Common myeloid progenitor, CD34-positive (primary cell): ENCODE measurements at regions not wholly inside any gene's neighbourhood (a gene's known extent, or its start where the extent isn't known, plus 50 kb on each side); places are given as distances from the start of the nearest gene placed in this dataset.

ENCODE experiments used
- CTCF ChIA-PET: fragments of 350-600 bp; sonication (Branson Sonifier 250); formaldehyde crosslinking; loops from one replicate; lab custom pipeline; 2021; ENCODE audit warnings: antibody characterized with exemption; lab: Charles Lee
- POLR2A ChIA-PET: fragments of 350-600 bp; sonication (Branson Sonifier 250); formaldehyde crosslinking; loops from one replicate; lab custom pipeline; 2021; ENCODE audit warnings: antibody characterized with exemption; lab: Charles Lee
- DNase-seq, 3 donors: peaks; one replicate each; pipeline versions ENCODE4 v3.0.0 to v3.0.0-alpha.2; 2013
- H3K27ac ChIP-seq, 2 experiments: 1 replicate in 1 of 2; 2 replicates in 1 of 2; pipeline ENCODE4 v1.7.0; 2013; ENCODE audit warnings: inconsistent platforms in 2 of 2, low read length in 2 of 2, mild to moderate bottlenecking in 2 of 2, low read depth in 1 of 2, moderate library complexity in 1 of 2; ENCODE audit not compliant: severe bottlenecking in 2 of 2, insufficient read depth in 1 of 2, poor library complexity in 1 of 2
- H3K27me3 ChIP-seq, 5 experiments: replicated peaks in 2 of 5; 1 replicate in 3 of 5; 2 replicates in 2 of 5; pipeline versions ENCODE4 v1.6.1 to v1.7.0; 2013; ENCODE audit warnings: low read length in 4 of 5, mild to moderate bottlenecking in 2 of 5, moderate library complexity in 2 of 5, inconsistent platforms in 1 of 5; ENCODE audit not compliant: insufficient read depth in 5 of 5, control insufficient read depth in 4 of 5
- H3K36me3 ChIP-seq, 4 experiments: 1 replicate in 2 of 4; 2 replicates in 2 of 4; pipeline versions ENCODE4 v1.6.1 to v1.7.0; 2013; ENCODE audit warnings: low read length in 3 of 4, control low read depth in 1 of 4, mild to moderate bottlenecking in 1 of 4; ENCODE audit not compliant: control insufficient read depth in 4 of 4, insufficient read depth in 4 of 4
- H3K4me1 ChIP-seq, 4 experiments: 1 replicate in 3 of 4; 2 replicates in 1 of 4; pipeline versions ENCODE4 v1.6.1 to v1.7.1; 2013; ENCODE audit warnings: low read length in 3 of 4, mild to moderate bottlenecking in 3 of 4, control low read depth in 1 of 4, inconsistent platforms in 1 of 4, moderate library complexity in 1 of 4; ENCODE audit not compliant: control insufficient read depth in 4 of 4, insufficient read depth in 4 of 4; ENCODE audit errors: control extremely low read depth in 1 of 4
- H3K4me3 ChIP-seq, 7 experiments: 1 replicate in 4 of 7; 2 replicates in 3 of 7; pipeline versions ENCODE4 v1.5.1 to v1.7.0; 2013; ENCODE audit warnings: mild to moderate bottlenecking in 7 of 7, low read length in 6 of 7, moderate library complexity in 6 of 7, inconsistent platforms in 2 of 7, low read depth in 2 of 7, control low read depth in 1 of 7; ENCODE audit not compliant: insufficient read depth in 4 of 7, control insufficient read depth in 1 of 7; ENCODE audit errors: extremely low read depth in 1 of 7
- H3K9me3 ChIP-seq, 5 experiments: 1 replicate in 4 of 5; 2 replicates in 1 of 5; pipeline versions ENCODE4 v1.6.1 to v1.7.1; 2013; ENCODE audit warnings: low read length in 4 of 5, mild to moderate bottlenecking in 2 of 5, inconsistent platforms in 1 of 5, low read depth in 1 of 5, moderate library complexity in 1 of 5; ENCODE audit not compliant: control insufficient read depth in 4 of 5, insufficient read depth in 2 of 5; ENCODE audit errors: control extremely low read depth in 1 of 5
- WGBS: methylation state at CpG from one replicate; pipeline ENCODE4 v1.1.5; 2013; ENCODE audit not compliant: insufficient coverage; 5-methylcytosine and 5-hydroxymethylcytosine counted together

- Histone ChIP-seq H3K9me3 (no peaks in the 10 kb centered on the region), H3K27ac (no peak overlapping the region), H3K4me3 (no peak overlapping the region), H3K36me3 (no peaks in the 10 kb centered on the region), H3K27me3 (peaks cover 0 to 26% (median 0%) of the 10 kb centered on the region in 5 experiments), H3K4me1 (no peaks in the 10 kb centered on the region)
- 57% methylated on average over 3 of the region's 4 CpGs for WGBS
- DNase-seq: peak in 1 of 3 donors; percentile 13
- ChIA-PET POLR2A (no interaction called here), CTCF (no interaction called here)
These were observed 92.0 kb upstream of the ASIC2 start for GRCh38 chr17:33385133-33385532.

GRCh38 chr17:33385713-33386112, 92.6 kb upstream of the ASIC2 start:
- Histone ChIP-seq H3K4me1 (no peaks in the 10 kb centered on the region), H3K27ac (no peak overlapping the region), H3K27me3 (peaks cover 0 to 25% (median 0%) of the 10 kb centered on the region in 5 experiments), H3K36me3 (no peaks in the 10 kb centered on the region), H3K9me3 (no peaks in the 10 kb centered on the region), H3K4me3 (no peak overlapping the region)
- DNase-seq: no peak
- POLR2A ChIA-PET: no interaction called here
- CTCF ChIA-PET: interaction anchor here (1.0 kb wide), 1 partner anchor 8 kb away, joined by 3 read pairs; no protein-coding TSS in a partner anchor
- 89% methylated on average over 3 of the region's 3 CpGs for WGBS

- H3K4me3 ChIP-seq: no peak overlapping the region
- H3K27ac ChIP-seq: no peak overlapping the region
- DNase-seq: no peak
- ChIA-PET POLR2A (no interaction called here), CTCF (no interaction called here)
- no peaks in the 10 kb centered on the region for H3K4me1 ChIP-seq
- H3K9me3 ChIP-seq: no peaks in the 10 kb centered on the region
- H3K36me3 ChIP-seq: no peaks in the 10 kb centered on the region
- peaks cover 0 to 24% (median 0%) of the 10 kb centered on the region in 5 experiments for H3K27me3 ChIP-seq
- 98% methylated on average over 5 of the region's 7 CpGs for WGBS
These were observed 94.3 kb upstream of the ASIC2 start for GRCh38 chr17:33387406-33387805.

GRCh38 chr17:33389504-33390135, 96.5 kb upstream of the ASIC2 start:
- Histone ChIP-seq H3K36me3 (no peaks in the 10 kb centered on the region), H3K4me1 (no peaks in the 10 kb centered on the region), H3K27me3 (peaks cover 0 to 17% (median 0%) of the 10 kb centered on the region in 5 experiments), H3K4me3 (no peak overlapping the region), H3K9me3 (no peaks in the 10 kb centered on the region), H3K27ac (no peak overlapping the region)
- ChIA-PET POLR2A (no interaction called here), CTCF (no interaction called here)
- 95% methylated on average over 4 of the region's 4 CpGs for WGBS
- no peak for DNase-seq

GRCh38 chr17:33390479-33391176, 97.5 kb upstream of the ASIC2 start:
- WGBS: 57% methylated on average over 6 of the region's 6 CpGs
- no peaks in the 10 kb centered on the region for H3K36me3 ChIP-seq
- no peak overlapping the region for H3K27ac ChIP-seq
- CTCF ChIA-PET: no interaction called here
- no peaks in the 10 kb centered on the region for H3K4me1 ChIP-seq
- POLR2A ChIA-PET: no interaction called here
- peaks cover 0 to 16% (median 0%) of the 10 kb centered on the region in 5 experiments for H3K27me3 ChIP-seq
- no peak for DNase-seq
- no peak overlapping the region for H3K4me3 ChIP-seq
- no peaks in the 10 kb centered on the region for H3K9me3 ChIP-seq

- no CpG with 5 or more reads among the region's 3 CpGs for WGBS
- no peaks in the 10 kb centered on the region for H3K9me3 ChIP-seq
- no peak overlapping the region for H3K4me3 ChIP-seq
- ChIA-PET POLR2A (no interaction called here), CTCF (no interaction called here)
- no peaks in the 10 kb centered on the region for H3K4me1 ChIP-seq
- H3K36me3 ChIP-seq: no peaks in the 10 kb centered on the region
- no peak for DNase-seq
- no peak overlapping the region for H3K27ac ChIP-seq
- H3K27me3 ChIP-seq: peaks cover 0 to 9% (median 0%) of the 10 kb centered on the region in 5 experiments
These were observed 103.7 kb upstream of the ASIC2 start for GRCh38 chr17:33396818-33397217.

- Histone ChIP-seq H3K27ac (no peak overlapping the region), H3K27me3 (peaks cover 0 to 6% (median 0%) of the 10 kb centered on the region in 5 experiments), H3K4me1 (no peaks in the 10 kb centered on the region), H3K4me3 (no peak overlapping the region), H3K9me3 (no peaks in the 10 kb centered on the region), H3K36me3 (no peaks in the 10 kb centered on the region)
- DNase-seq: no peak
- POLR2A ChIA-PET: no interaction called here
- CTCF ChIA-PET: no interaction called here
- 100% methylated on average over 1 of the region's 1 CpG for WGBS
These were observed 105.3 kb upstream of the ASIC2 start for GRCh38 chr17:33398386-33398785.
